Skin of body (tissue), 1 donor: ENCODE measurements at regions not wholly inside any gene's neighbourhood (a gene's known extent, or its start where the extent isn't known, plus 50 kb on each side); places are given as distances from the start of the nearest gene placed in this dataset.

Source experiments
- DNase-seq: peaks from one replicate; lab custom pipeline; 2025; lab: John Stamatoyannopoulos, UW

DNA sequence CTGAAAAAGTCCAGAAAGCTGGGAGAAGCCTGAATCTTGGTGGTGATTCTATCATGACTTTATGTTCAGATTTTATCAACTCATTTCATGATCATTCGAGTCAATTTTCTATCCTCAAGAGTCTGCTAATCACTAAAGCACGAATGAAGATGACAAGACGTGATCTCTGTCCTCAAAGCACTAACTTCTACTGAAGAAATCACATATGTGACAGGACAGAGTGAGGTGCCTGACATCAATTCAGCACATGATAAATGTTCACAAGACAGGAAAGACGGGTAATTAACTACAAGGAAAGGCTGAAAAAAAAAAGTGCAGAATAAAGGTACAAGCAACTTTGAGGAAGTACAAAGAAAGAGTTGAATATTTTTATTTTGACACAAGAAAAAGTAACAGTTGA, 487.1 kb downstream of the EFNB2 start:
- no peak for DNase-seq

GRCh38 chr13:106047859-106048258, 487.6 kb downstream of the EFNB2 start:
- no peak for DNase-seq

DNA sequence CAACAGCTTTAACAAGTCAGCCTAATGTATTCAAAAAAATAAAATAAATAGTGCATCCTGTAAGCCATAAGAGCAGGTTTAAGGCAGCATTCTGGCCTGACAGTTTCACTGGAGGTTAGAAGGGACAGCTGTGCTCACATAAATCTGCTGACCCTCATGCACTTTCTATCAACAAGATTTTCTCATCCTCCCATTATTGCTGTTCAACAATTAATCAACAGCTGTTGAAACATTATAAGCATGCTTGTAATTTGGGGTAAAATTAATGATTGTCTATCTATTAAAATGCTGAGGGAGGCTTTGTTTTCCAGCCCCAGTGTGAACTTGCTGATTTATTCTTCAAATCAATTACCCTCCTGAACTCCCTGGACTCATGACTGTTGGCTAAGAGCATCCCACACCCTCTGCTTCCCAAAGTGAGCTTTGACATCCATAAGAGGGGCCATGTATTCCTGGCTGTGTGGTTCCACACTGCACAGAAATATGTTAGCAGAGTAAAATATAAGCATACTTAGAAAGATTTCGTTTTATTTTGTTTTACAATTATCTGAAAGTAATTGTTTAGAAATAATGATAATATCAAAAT, 492.4 kb downstream of the EFNB2 start:
- no peak for DNase-seq

DNA sequence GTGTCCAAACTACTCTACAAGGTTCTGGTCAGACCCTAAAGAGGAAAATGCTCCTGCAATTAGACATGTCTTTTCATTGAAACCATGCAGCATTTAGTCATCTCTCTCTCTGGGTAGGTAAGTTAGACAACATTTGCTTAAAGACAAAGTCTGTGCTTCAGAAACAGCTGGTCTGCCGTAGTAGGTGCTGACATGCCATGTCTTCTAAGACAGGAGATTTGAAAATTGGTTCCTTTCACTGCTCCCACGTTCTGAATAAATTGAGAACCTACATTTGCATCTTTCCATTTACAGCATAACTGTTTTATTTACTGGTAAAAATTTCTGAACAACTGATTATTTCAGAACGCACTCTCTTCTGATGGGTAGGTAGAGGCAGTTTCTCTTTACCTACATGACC, 494.0 kb downstream of the EFNB2 start:
- DNase-seq: no peak

- DNase-seq: no peak
These were observed 496.7 kb downstream of the EFNB2 start for GRCh38 chr13:106038752-106039151.

DNA sequence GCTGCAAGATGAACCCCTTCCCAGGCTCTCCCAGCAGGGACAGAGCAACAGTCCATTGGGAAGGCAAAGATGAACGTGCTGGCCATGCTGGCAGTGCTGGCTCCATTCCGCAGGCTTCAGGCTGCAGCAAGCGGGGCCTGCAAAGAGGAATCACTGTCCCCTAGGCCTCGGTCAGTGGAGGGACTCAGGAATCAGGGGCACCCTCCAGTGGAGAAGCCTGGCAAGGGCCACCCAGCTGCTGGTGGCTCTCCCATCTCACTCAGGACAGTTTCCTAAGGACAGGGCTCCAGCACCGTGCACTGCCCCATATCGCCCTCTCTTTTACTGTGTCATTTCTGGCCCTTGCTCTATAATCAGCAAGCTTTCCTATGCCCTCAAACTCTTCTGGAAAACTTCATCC, 498.6 kb downstream of the EFNB2 start:
- no peak for DNase-seq

DNA sequence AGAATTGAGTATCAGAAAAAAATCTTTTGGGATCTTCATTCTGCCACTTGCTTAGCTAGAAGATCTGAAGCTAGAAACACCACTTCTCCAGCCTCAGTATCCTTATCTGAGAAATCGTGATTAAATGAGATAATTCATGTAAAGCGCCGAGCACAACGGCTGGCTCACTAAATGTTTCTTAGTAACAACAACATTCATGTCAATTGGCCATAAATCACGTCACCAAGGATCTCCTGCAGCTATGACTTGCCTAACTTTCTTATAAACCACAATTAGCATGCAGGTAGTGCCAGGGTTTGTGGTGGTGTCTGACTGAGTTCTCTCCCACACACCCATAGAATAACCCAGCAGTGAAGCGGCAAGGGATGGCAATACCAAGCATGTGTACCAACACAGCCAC, 501.3 kb downstream of the EFNB2 start:
- DNase-seq: peak; percentile 25

DNA sequence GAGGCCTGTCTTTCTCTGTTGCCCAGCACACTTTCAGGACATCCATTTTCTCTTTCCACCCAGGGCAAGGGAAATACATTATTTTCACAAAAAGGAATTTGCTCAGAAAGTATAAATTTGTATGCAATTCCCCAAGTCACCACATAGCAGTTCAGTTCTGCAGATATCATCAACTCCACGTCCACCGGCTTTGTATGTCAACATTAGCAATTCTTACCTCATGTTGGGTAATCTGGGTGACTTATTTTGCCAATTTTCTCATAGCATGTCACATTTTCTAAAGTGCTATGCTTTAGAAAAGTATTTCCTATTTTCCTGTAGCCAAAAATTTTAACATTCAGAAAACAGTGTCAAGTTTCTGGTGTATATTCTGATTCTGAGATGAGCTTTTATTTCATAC, 501.8 kb downstream of the EFNB2 start:
- peak; percentile 38 for DNase-seq

DNA sequence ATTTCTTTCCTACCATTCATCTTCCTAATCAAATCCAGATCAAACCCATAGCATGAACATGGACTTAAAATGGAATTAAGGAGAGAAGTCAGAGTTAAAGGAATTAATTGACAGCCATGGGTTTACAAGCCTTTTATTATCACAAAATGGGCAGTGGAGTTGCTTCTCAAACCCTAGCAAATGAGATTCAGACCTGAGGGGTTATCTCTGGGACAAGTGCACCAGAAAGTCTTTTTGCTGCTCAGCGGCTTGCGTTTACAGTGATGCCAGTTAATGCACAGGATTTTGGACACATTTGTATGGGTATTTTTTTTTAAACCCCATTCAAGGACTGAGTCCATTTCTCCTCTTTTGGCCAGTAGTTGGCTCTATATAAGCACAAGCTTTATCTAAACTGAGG, 503.0 kb downstream of the EFNB2 start:
- no peak for DNase-seq

GRCh38 chr13:106029676-106030290, 505.7 kb downstream of the EFNB2 start:
- peak; percentile 17 for DNase-seq

DNA sequence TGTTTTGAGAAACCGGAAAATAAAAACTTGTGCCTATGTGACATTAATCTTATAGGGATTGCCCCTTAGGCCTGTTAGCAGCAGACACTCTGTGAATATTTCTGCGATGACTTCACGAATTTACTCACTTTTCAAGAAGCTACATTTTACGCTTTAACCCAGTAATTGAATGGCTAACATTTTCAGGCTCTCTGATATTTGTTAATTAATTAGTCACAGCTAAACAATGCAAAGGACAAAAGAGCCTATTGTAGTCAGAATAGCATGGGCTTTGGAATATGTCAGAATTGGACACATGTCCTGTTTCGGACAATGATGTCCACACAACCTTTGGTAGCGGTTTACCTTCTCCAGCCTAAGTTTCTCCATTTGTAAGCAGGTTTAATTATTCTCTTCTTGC, 506.6 kb downstream of the EFNB2 start:
- DNase-seq: no peak

DNA sequence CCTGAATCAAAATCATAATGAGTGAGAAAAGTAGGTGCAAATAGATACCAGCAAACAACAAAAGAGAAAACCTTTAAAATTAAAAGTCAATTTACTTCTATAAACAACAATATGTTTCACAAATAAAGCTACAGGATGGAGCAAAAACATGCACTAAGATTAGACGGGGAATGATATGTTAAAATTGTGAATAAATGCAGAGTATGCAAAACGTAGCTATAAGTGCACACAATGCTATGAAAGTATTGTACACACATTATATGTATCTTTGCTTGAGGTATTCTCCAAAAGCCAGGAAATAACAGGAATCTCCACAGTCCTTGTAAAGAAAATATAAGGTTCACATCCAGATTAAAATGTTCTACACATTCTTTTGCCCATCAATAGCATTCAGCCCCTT, 523.9 kb downstream of the EFNB2 start:
- DNase-seq: no peak

GRCh38 chr13:106010836-106011235, 524.6 kb downstream of the EFNB2 start:
- DNase-seq: no peak

DNA sequence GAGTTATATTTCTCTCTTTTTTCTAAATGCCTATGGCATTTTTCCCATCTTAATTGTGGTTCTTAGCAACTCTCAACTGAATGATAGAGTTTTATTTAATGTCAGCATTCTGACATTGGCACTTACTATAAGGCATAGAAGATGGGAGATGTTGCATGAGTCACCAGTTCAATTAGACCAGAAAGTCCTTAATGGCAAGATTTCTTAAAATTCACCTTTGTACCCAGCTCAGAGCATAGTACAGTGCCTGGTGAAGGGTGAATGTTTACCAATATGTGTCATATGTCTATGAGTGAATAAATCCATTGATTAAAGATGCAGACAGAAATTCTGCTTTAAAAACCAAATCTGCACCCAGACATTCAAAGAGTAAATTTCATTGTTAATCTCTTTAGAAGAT, 526.9 kb downstream of the EFNB2 start:
- no peak for DNase-seq

- no peak for DNase-seq
These were observed 528.3 kb downstream of the EFNB2 start for GRCh38 chr13:106007156-106007555.

- DNase-seq: no peak
These were observed 531.8 kb downstream of the EFNB2 start for GRCh38 chr13:106003651-106004050.

DNA sequence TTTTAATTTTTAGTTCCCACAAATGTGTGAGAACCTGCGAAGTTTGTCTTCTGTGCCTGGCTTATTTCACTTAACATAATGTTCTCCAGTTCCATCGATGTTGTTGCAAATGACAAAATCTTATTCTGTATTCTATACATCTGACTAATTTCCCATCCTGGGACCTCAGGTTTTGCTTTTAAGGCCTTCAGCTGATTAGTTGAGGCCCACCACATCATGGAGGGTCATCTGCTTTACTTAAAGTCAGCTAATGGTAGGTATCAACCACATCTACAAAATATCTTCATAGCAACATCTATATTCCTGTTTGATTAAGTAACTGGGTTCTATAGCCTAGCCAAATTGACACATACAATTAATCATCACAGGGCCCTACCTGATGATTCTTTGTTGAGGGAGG, 534.0 kb downstream of the EFNB2 start:
- DNase-seq: no peak

DNA sequence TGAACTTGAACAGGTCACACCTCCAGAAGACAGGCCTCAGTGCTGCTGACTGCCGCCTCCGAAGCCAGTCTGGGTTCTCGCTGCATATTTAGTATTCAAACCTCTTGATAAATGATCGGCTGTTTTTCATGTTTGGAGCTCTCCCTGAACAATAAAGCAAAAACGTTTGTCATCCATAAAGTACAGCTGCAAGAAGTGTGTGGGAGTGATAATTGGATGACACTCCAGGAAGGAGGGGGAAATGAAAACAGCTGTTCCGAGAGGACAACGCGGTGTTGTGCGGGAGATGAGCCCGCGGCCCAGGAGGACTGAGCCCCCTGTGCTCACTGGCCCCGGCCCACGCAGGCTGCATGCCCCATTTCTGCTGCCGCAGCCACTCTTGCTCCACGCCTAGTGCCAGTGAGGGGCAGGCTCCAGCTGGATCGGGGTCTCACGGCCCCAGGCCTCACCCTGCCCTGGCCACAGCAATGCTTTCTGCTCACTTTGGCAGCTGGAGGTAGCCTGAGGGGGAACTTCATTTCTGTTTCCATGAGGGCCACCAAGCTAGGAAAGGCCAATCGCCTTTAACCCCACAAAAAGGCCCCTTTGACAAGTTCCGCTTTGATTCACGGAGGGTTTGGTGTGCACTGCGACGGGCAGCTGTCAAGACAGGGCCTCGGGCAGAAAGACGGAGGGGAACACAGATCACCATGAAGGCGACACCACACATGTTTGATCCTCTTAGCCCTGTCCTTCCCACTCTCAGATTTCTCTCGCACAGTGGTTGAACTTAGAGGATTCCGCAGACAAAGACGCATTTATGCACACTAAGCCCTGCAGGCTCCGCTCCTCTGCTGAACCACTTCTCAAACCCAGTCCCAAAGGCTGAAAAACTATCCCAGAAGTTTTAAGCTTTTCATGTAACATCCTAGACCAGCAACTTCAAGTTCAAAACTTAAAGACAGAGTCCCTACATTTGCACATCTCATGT, 537.6 kb downstream of the EFNB2 start:
- peak; percentile 30 for DNase-seq

GRCh38 chr13:105996391-105997025, 539.0 kb downstream of the EFNB2 start:
- no peak for DNase-seq

DNA sequence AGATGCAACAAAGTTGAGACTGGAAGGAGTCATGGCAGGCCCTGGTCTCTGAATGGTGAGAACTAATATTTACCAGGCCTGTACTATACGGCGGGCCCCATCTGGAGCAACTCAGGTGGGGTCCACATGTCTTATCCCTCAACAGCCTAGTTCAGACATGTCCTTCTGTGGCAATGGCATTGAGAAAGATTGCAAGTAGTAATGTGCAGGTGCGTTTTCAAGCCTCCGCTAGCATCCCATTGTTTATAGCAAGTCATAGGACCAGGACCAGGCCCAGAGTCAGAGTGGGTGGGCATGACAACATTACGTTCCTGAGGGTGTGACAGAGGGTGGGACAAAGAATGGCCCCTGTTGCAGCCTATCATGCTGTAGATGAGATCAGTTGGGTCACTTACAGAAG, 541.1 kb downstream of the EFNB2 start:
- DNase-seq: no peak

GRCh38 chr13:105991622-105992277, 543.7 kb downstream of the EFNB2 start:
- peak; percentile 7 for DNase-seq

DNA sequence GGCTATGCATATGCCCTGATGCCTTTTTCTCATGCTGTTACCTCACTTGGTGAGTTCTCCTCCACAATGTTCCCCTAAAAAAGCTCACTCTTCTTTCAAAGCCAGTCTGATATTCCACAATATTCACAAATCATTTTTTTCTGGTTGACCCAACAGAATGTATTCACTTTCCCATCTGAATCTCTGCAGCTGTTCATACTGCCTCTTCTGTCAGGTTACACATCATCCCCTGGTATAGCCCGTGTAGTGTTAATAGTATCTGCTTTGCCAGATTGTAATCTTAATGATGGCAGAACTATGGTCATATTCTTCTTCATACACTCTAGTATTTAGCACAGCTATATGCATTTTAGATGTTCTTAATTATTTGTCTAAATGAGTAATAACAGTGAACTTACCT, 544.3 kb downstream of the EFNB2 start:
- no peak for DNase-seq
